ENCODE measurements at regions not wholly inside any gene's neighbourhood (a gene's known extent, or its start where the extent isn't known, plus 50 kb on each side); places are given as distances from the start of the nearest gene placed in this dataset.

- no peak for FAIRE-seq
- dilution Hi-C loops (cut with MboI; ENCODE audit: extremely low pct_ligation_motif_present, low sequenced_read_pairs): no loop called here
- Histone ChIP-seq H3K4me1 (ENCODE audit: control insufficient read depth, extremely low read depth, insufficient read depth, low read length) (no peaks in the 10 kb centered on the region), H3K9me3 (replicated peaks; ENCODE audit: control insufficient read depth, insufficient read depth, low read length) (no peaks in the 10 kb centered on the region), H3K9me1 (replicated peaks; ENCODE audit: control insufficient read depth, extremely low read depth, insufficient read depth, low read length) (no peaks in the 10 kb centered on the region), H3K9ac (replicated peaks; ENCODE audit: extremely low read depth, insufficient read depth, low read length) (no peak overlapping the region), H3K79me2 (ENCODE audit: control insufficient read depth, insufficient read depth, low read length) (no peaks in the 10 kb centered on the region), H3K36me3 (ENCODE audit: control insufficient read depth in 2 of 2, extremely low read depth in 1 of 2, insufficient read depth in 2 of 2, low read length in 2 of 2) (no peaks in the 10 kb centered on the region), H3K4me3 (replicated peaks in 1 of 3; ENCODE audit: insufficient read depth in 1 of 3, low read depth in 1 of 3, low read length in 3 of 3) (no peak overlapping the region), H3K27me3 (ENCODE audit: control insufficient read depth in 2 of 2, insufficient read depth in 2 of 2, low read length in 2 of 2) (no peaks in the 10 kb centered on the region), H3K4me2 (ENCODE audit: insufficient read depth, low read length) (no peak overlapping the region), H2AFZ (ENCODE audit: low read depth, low read length) (no peak overlapping the region), H4K20me1 (replicated peaks; ENCODE audit: control insufficient read depth, extremely low read depth, insufficient read depth, low read length) (no peaks in the 10 kb centered on the region), H3K27ac (ENCODE audit: insufficient read depth, low read depth, low read length) (no peak overlapping the region)
- DNase-seq (ENCODE audit: low read depth, low spot score): no peak
- CTCF ChIA-PET: no interaction called here
- BruUV-seq (replicated peaks): no TSS peak
- TF ChIP-seq JUN (IDR thresholded peaks at IDR 0.05; ENCODE audit: borderline replicate concordance, insufficient read depth, insufficient read length, low read depth): no peak
- no peak for TF ChIP-seq MYC (IDR thresholded peaks at IDR 0.05; ENCODE audit: low read depth, low read length)
- TF ChIP-seq CTCF (IDR thresholded peaks at IDR 0.05; ENCODE audit: extremely low read depth in 1 of 2, insufficient read depth in 1 of 2, low read depth in 1 of 2, low read length in 2 of 2): no peak
- no peak for TF ChIP-seq POLR2A (IDR thresholded peaks at IDR 0.05; ENCODE audit: low read depth, low read length)
- no peak for TF ChIP-seq EZH2 (IDR thresholded peaks at IDR 0.05; ENCODE audit: borderline replicate concordance, low read depth, low read length, severe bottlenecking)
- POLR2A ChIA-PET: no interaction called here
- intact Hi-C loops (cut with micrococcal nuclease): no loop called here
Measured at GRCh38 chr4:96809563-96809962, 969.7 kb downstream of the PDHA2 start.

- Histone ChIP-seq H3K27ac (ENCODE audit: insufficient read depth, low read depth, low read length) (no peak overlapping the region), H3K4me2 (ENCODE audit: insufficient read depth, low read length) (no peak overlapping the region), H3K36me3 (ENCODE audit: control insufficient read depth in 2 of 2, extremely low read depth in 1 of 2, insufficient read depth in 2 of 2, low read length in 2 of 2) (no peaks in the 10 kb centered on the region), H3K9me3 (replicated peaks; ENCODE audit: control insufficient read depth, insufficient read depth, low read length) (no peaks in the 10 kb centered on the region), H3K9me1 (replicated peaks; ENCODE audit: control insufficient read depth, extremely low read depth, insufficient read depth, low read length) (no peaks in the 10 kb centered on the region), H3K4me1 (ENCODE audit: control insufficient read depth, extremely low read depth, insufficient read depth, low read length) (no peaks in the 10 kb centered on the region), H3K27me3 (ENCODE audit: control insufficient read depth in 2 of 2, insufficient read depth in 2 of 2, low read length in 2 of 2) (no peaks in the 10 kb centered on the region), H3K79me2 (ENCODE audit: control insufficient read depth, insufficient read depth, low read length) (no peaks in the 10 kb centered on the region), H3K4me3 (replicated peaks in 1 of 3; ENCODE audit: insufficient read depth in 1 of 3, low read depth in 1 of 3, low read length in 3 of 3) (no peak overlapping the region), H2AFZ (ENCODE audit: low read depth, low read length) (no peak overlapping the region), H3K9ac (replicated peaks; ENCODE audit: extremely low read depth, insufficient read depth, low read length) (no peak overlapping the region), H4K20me1 (replicated peaks; ENCODE audit: control insufficient read depth, extremely low read depth, insufficient read depth, low read length) (no peaks in the 10 kb centered on the region)
- CTCF ChIA-PET: no interaction called here
- POLR2A ChIA-PET: no interaction called here
- TF ChIP-seq POLR2A (IDR thresholded peaks at IDR 0.05; ENCODE audit: low read depth, low read length) (no peak), JUN (IDR thresholded peaks at IDR 0.05; ENCODE audit: borderline replicate concordance, insufficient read depth, insufficient read length, low read depth) (no peak), MAX (IDR thresholded peaks at IDR 0.05; ENCODE audit: insufficient read depth, insufficient read length) (no peak), MYC (IDR thresholded peaks at IDR 0.05; ENCODE audit: low read depth, low read length) (no peak), GATA2 (IDR thresholded peaks at IDR 0.05; ENCODE audit: insufficient read depth, insufficient read length, low read depth, low read length) (no peak), FOS (IDR thresholded peaks at IDR 0.05; ENCODE audit: borderline replicate concordance, insufficient read depth, low read length) (no peak), POLR2AphosphoS5 (IDR thresholded peaks at IDR 0.05; ENCODE audit: insufficient read depth, low read depth, low read length) (no peak), CTCF (IDR thresholded peaks at IDR 0.05; ENCODE audit: extremely low read depth in 1 of 2, insufficient read depth in 1 of 2, low read depth in 1 of 2, low read length in 2 of 2) (no peak), EZH2 (IDR thresholded peaks at IDR 0.05; ENCODE audit: borderline replicate concordance, low read depth, low read length, severe bottlenecking) (no peak)
- intact Hi-C loops (cut with micrococcal nuclease): no loop called here
- DNase-seq (ENCODE audit: low read depth, low spot score) (peak; percentile 1), FAIRE-seq (no peak)
- no TSS peak for BruUV-seq (replicated peaks)
- dilution Hi-C loops (cut with MboI; ENCODE audit: extremely low pct_ligation_motif_present, low sequenced_read_pairs): no loop called here
Measured at GRCh38 chr4:96827086-96827485, 987.2 kb downstream of the PDHA2 start.
